GM23338 (cell line): ENCODE measurements at regions not wholly inside any gene's neighbourhood (a gene's known extent, or its start where the extent isn't known, plus 50 kb on each side); places are given as distances from the start of the nearest gene placed in this dataset.

ENCODE experiments used
- ATAC-seq: fragments of 200-7000 bp; cut with Tn5 transposase; 3 replicates; pipeline ENCODE4 v1.9.1; 2020
- DNase-seq: peaks from one replicate; pipeline ENCODE4 v3.0.0-alpha.2; 2015; ENCODE audit warnings: low spot score
- H2AFZ ChIP-seq: fragments of 200-600 bp; sonication (generic); 2 replicates; pipeline ENCODE4 v1.8.0; 2016; ENCODE audit warnings: antibody characterized with exemption, mild to moderate bottlenecking, moderate library complexity
- H3F3A ChIP-seq: fragments of 200-600 bp; sonication (generic); replicated peaks from 2 replicates; pipeline ENCODE4 v1.8.0; 2017; ENCODE audit warnings: antibody characterized with exemption, mixed run types, low read depth
- H3K27ac ChIP-seq: fragments of 200-600 bp; sonication (generic); 2 replicates; pipeline ENCODE4 v1.6.1; 2016; ENCODE audit warnings: low read depth
- H3K27me3 ChIP-seq: fragments of 200-600 bp; sonication (generic); 2 replicates; pipeline ENCODE4 v1.8.0; 2016; ENCODE audit warnings: mild to moderate bottlenecking, mixed run types, moderate library complexity; ENCODE audit not compliant: insufficient read depth
- H3K36me3 ChIP-seq: fragments of 200-600 bp; sonication (generic); 2 replicates; pipeline ENCODE4 v1.8.0; 2016; ENCODE audit warnings: mild to moderate bottlenecking; ENCODE audit not compliant: insufficient read depth
- H3K4me1 ChIP-seq: fragments of 200-600 bp; sonication (generic); 2 replicates; pipeline ENCODE4 v1.8.0; 2016; ENCODE audit warnings: mild to moderate bottlenecking, moderate library complexity; ENCODE audit not compliant: insufficient read depth
- H3K4me2 ChIP-seq: fragments of 200-600 bp; sonication (generic); 2 replicates; pipeline ENCODE4 v1.7.1; 2017; ENCODE audit warnings: mixed run types
- H3K4me3 ChIP-seq: fragments of 200-600 bp; sonication (generic); 2 replicates; pipeline ENCODE4 v1.6.1; 2016; ENCODE audit warnings: mixed run types
- H3K79me2 ChIP-seq: fragments of 200-600 bp; sonication (generic); replicated peaks from 2 replicates; pipeline ENCODE4 v1.8.0; 2017; ENCODE audit warnings: mild to moderate bottlenecking; ENCODE audit not compliant: insufficient read depth
- H3K9me2 ChIP-seq: fragments of 200-600 bp; sonication (generic); 2 replicates; pipeline ENCODE4 v1.8.0; 2017; ENCODE audit not compliant: insufficient read depth
- H4K20me1 ChIP-seq: fragments of 200-600 bp; sonication (generic); replicated peaks from 2 replicates; pipeline ENCODE4 v1.8.0; 2017; ENCODE audit warnings: mild to moderate bottlenecking; ENCODE audit not compliant: insufficient read depth
- H3K27ac Mint-ChIP-seq: 2 replicates; pipeline ENCODE4 v1.8.0; 2020; ENCODE audit warnings: inconsistent platforms, mild to moderate bottlenecking, moderate library complexity, mixed read lengths
- H3K27me3 Mint-ChIP-seq: 3 replicates; pipeline ENCODE4 v1.8.0; 2022; ENCODE audit warnings: low read depth, mild to moderate bottlenecking, moderate library complexity, mixed read lengths, inconsistent platforms; ENCODE audit not compliant: insufficient read depth, poor library complexity
- H3K36me3 Mint-ChIP-seq: 3 replicates; pipeline ENCODE4 v1.8.0; 2021; ENCODE audit warnings: low read depth, mild to moderate bottlenecking, inconsistent platforms, moderate library complexity, mixed read lengths
- H3K4me1 Mint-ChIP-seq: 3 replicates; pipeline ENCODE4 v1.8.0; 2020; ENCODE audit warnings: mild to moderate bottlenecking, inconsistent platforms, mixed read lengths
- H3K4me3 Mint-ChIP-seq: 3 replicates; pipeline ENCODE4 v1.8.0; 2021; ENCODE audit warnings: moderate library complexity, mild to moderate bottlenecking, inconsistent platforms, mixed read lengths
- H3K9me3 Mint-ChIP-seq: 3 replicates; pipeline ENCODE4 v1.8.0; 2020; ENCODE audit warnings: moderate library complexity, mild to moderate bottlenecking, inconsistent platforms, mixed read lengths
- ETS1 ChIP-seq: IDR thresholded peaks from 2 replicates; pipeline ENCODE4 v1.6.1; 2016; ENCODE audit warnings: antibody characterized with exemption
- EZH2 ChIP-seq: fragments of 200-600 bp; sonication (generic); IDR thresholded peaks from one replicate; pipeline ENCODE4 v1.8.0; 2017; ENCODE audit warnings: antibody characterized with exemption, mild to moderate bottlenecking, low read depth; ENCODE audit not compliant: unreplicated experiment
- JUNB ChIP-seq: IDR thresholded peaks from one replicate; pipeline ENCODE4 v1.6.1; 2016; ENCODE audit warnings: antibody characterized with exemption; ENCODE audit not compliant: unreplicated experiment
- POLR2AphosphoS5 ChIP-seq: IDR thresholded peaks from 2 replicates; pipeline ENCODE4 v1.6.1; 2016; ENCODE audit warnings: antibody characterized with exemption, low read depth
- STAT1 ChIP-seq: IDR thresholded peaks from one replicate; pipeline ENCODE4 v1.6.1; 2016; ENCODE audit warnings: antibody characterized with exemption; ENCODE audit not compliant: unreplicated experiment
- ZNF462 ChIP-seq: fragments of 250-450 bp; sonication (Bioruptor Pico); IDR thresholded peaks from 2 replicates; pipeline ENCODE4 v1.5.0; 2020; ENCODE audit warnings: mild to moderate bottlenecking, moderate library complexity
- TF ChIP-seq, protein P1 (sequence below), 2 experiments: fragments of 200-600 bp in 1 of 2; sonication (generic) in 1 of 2; conservative IDR thresholded peaks; 2 replicates each; pipeline versions ENCODE4 v1.5.1 to v1.6.1; 2016 to 2017; ENCODE audit warnings: antibody characterized with exemption in 2 of 2, low read depth in 2 of 2, mild to moderate bottlenecking in 2 of 2, moderate library complexity in 1 of 2

- no peaks in the 10 kb centered on the region for H3F3A ChIP-seq
- H3K27me3 ChIP-seq, result no peaks in the 10 kb centered on the region
- Mint-ChIP-seq H3K27me3 (no peaks in the 10 kb centered on the region), H3K27ac (no peak overlapping the region), H3K4me3 (no peak overlapping the region), H3K4me1 (peaks cover 10% of the 10 kb centered on the region; the same call in 2 of the 3 replicates), H3K9me3 (peaks cover 31% of the 10 kb centered on the region), H3K36me3 (peaks cover 27% of the 10 kb centered on the region)
- H3K36me3 ChIP-seq, result no peaks in the 10 kb centered on the region
- peaks cover 9% of the 10 kb centered on the region for H3K4me1 ChIP-seq
- no peak overlapping the region for H2AFZ ChIP-seq
- H4K20me1 ChIP-seq, result no peaks in the 10 kb centered on the region
- no peak overlapping the region for H3K4me3 ChIP-seq
- DNase-seq, result no peak
- no peak for ATAC-seq
- H3K9me2 ChIP-seq, result peaks cover 4% of the 10 kb centered on the region; the same call in 1 of the 2 replicates
- no peaks in the 10 kb centered on the region for H3K79me2 ChIP-seq
- H3K27ac ChIP-seq, result no peak overlapping the region
- no peak for TF ChIP-seq ZNF462 (CRISPR knock-in tag)
- no peak for TF ChIP-seq EZH2
- TF ChIP-seq POLR2AphosphoS5, result no peak
- no peak for TF ChIP-seq ETS1
- no peak for TF ChIP-seq STAT1
- TF ChIP-seq, protein P1, sequence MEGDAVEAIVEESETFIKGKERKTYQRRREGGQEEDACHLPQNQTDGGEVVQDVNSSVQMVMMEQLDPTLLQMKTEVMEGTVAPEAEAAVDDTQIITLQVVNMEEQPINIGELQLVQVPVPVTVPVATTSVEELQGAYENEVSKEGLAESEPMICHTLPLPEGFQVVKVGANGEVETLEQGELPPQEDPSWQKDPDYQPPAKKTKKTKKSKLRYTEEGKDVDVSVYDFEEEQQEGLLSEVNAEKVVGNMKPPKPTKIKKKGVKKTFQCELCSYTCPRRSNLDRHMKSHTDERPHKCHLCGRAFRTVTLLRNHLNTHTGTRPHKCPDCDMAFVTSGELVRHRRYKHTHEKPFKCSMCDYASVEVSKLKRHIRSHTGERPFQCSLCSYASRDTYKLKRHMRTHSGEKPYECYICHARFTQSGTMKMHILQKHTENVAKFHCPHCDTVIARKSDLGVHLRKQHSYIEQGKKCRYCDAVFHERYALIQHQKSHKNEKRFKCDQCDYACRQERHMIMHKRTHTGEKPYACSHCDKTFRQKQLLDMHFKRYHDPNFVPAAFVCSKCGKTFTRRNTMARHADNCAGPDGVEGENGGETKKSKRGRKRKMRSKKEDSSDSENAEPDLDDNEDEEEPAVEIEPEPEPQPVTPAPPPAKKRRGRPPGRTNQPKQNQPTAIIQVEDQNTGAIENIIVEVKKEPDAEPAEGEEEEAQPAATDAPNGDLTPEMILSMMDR (conservative IDR thresholded peaks at IDR 0.05; ENCODE audit: low read depth in 2 of 2), result no peak
- no peak for TF ChIP-seq JUNB
- no peak overlapping the region for H3K4me2 ChIP-seq
These were observed 104.4 kb downstream of the PRLHR start for GRCh38 chr10:118491055-118491454.
